ENCODE measurements at regions not wholly inside any gene's neighbourhood (a gene's known extent, or its start where the extent isn't known, plus 50 kb on each side); places are given as distances from the start of the nearest gene placed in this dataset.

DNA sequence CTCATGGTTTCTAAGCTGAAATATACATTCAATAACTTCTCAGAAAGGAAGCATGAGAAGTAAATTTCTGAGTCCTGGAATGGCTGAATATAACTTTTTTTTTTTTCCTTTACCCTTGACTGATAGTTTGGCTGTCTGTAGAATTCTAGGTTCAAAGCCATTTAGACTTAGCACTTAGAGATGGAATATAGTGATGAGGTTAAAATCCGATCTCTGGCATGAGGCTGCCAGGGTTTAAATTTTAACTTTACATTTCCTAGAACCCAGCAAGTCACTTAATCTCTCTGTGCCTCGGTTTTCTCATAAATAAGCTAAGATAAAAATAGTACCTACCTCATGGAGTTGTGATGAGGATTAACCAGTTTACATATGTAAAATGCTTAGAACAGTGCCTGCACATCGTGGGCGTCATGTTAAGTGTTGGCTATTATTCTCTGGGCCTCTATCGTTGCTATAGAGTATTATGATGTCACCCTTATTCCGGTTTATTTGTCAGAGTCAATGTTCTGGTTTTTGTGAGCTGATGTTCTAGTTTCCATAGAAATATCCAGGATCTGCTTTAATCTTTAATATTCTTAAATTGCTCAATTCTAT lies 199.8 kb upstream of the TLE3 start:
- no peaks in the 10 kb centered on the region for H3K36me3 ChIP-seq (ENCODE audit: control insufficient read depth, insufficient read depth, low read length)
- H3K4me2 ChIP-seq (ENCODE audit: extremely low read depth, insufficient read depth, low read length): no peak overlapping the region
- no peak overlapping the region for H3K9ac ChIP-seq (ENCODE audit: insufficient read depth, low read length)
- no peaks in the 10 kb centered on the region for H4K20me1 ChIP-seq (ENCODE audit: control insufficient read depth, extremely low read depth, insufficient read depth, low read length)
- no peaks in the 10 kb centered on the region for H3K9me3 ChIP-seq (ENCODE audit: control insufficient read depth, insufficient read depth, low read depth, low read length)
- no peaks in the 10 kb centered on the region for H3K4me1 ChIP-seq (ENCODE audit: control insufficient read depth, extremely low read depth, insufficient read depth, low read length)
- no peak overlapping the region for H3K27ac ChIP-seq (ENCODE audit: insufficient read depth, low read length)
- H3K4me3 ChIP-seq (replicated peaks in 1 of 4; ENCODE audit: control extremely low read depth in 1 of 4, insufficient read depth in 1 of 4, low read depth in 3 of 4, low read length in 4 of 4): no peak overlapping the region
- H2AFZ ChIP-seq (ENCODE audit: low read length): no peak overlapping the region
- no peak for DNase-seq (ENCODE audit: low read depth in 2 of 2)
- no peaks in the 10 kb centered on the region for H3K79me2 ChIP-seq (ENCODE audit: control insufficient read depth, insufficient read depth, low read length)
- TF ChIP-seq, protein P1, sequence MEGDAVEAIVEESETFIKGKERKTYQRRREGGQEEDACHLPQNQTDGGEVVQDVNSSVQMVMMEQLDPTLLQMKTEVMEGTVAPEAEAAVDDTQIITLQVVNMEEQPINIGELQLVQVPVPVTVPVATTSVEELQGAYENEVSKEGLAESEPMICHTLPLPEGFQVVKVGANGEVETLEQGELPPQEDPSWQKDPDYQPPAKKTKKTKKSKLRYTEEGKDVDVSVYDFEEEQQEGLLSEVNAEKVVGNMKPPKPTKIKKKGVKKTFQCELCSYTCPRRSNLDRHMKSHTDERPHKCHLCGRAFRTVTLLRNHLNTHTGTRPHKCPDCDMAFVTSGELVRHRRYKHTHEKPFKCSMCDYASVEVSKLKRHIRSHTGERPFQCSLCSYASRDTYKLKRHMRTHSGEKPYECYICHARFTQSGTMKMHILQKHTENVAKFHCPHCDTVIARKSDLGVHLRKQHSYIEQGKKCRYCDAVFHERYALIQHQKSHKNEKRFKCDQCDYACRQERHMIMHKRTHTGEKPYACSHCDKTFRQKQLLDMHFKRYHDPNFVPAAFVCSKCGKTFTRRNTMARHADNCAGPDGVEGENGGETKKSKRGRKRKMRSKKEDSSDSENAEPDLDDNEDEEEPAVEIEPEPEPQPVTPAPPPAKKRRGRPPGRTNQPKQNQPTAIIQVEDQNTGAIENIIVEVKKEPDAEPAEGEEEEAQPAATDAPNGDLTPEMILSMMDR (conservative IDR thresholded peaks at IDR 0.05 in 1 of 2, IDR thresholded peaks at IDR 0.05 in 1 of 2; ENCODE audit: low read depth in 1 of 2, low read length in 2 of 2): no peak
- TF ChIP-seq EZH2 (IDR thresholded peaks at IDR 0.05; ENCODE audit: low read length, missing control alignments): no peak
- no peaks in the 10 kb centered on the region for H3K27me3 ChIP-seq (ENCODE audit: control insufficient read depth, insufficient read depth, low read length)

DNA sequence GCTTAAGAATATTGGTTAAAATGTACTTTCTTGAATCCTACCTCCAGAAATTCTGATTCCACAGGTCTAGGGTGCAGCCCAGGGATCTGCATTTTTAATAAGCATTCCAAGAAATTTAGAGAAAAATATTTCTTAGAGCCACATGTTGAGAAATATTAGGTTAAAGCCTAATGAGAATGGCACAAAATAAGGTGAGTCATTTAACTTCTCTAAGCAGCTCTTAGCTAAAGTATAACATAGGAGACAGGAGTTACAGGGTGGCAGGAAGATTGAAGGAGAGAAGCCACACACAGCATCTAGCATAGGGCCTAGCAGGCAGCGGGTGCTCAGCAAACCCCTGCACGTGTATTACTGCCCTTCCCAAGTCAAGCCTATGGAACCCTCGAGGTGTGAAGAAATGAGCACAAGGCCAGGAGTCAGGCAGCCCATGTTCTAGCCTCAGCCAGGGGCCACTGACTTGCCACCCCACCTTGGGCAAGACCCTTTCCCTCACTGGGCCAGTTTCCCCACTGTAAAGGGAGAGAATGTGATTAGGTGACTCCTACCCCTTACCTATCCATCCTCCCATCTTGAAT lies 197.1 kb upstream of the TLE3 start:
- H3K36me3 ChIP-seq (ENCODE audit: control insufficient read depth, insufficient read depth, low read length): no peaks in the 10 kb centered on the region
- H3K4me2 ChIP-seq (ENCODE audit: extremely low read depth, insufficient read depth, low read length): no peak overlapping the region
- H3K9ac ChIP-seq (ENCODE audit: insufficient read depth, low read length): no peak overlapping the region
- H3K79me2 ChIP-seq (ENCODE audit: control insufficient read depth, insufficient read depth, low read length): no peaks in the 10 kb centered on the region
- H3K27ac ChIP-seq (ENCODE audit: insufficient read depth, low read length): no peak overlapping the region
- H3K4me1 ChIP-seq (ENCODE audit: control insufficient read depth, extremely low read depth, insufficient read depth, low read length): no peaks in the 10 kb centered on the region
- H4K20me1 ChIP-seq (ENCODE audit: control insufficient read depth, extremely low read depth, insufficient read depth, low read length): no peaks in the 10 kb centered on the region
- no peak overlapping the region for H2AFZ ChIP-seq (ENCODE audit: low read length)
- H3K4me3 ChIP-seq (replicated peaks in 1 of 4; ENCODE audit: control extremely low read depth in 1 of 4, insufficient read depth in 1 of 4, low read depth in 3 of 4, low read length in 4 of 4): no peak overlapping the region
- H3K27me3 ChIP-seq (ENCODE audit: control insufficient read depth, insufficient read depth, low read length): no peaks in the 10 kb centered on the region
- H3K9me3 ChIP-seq (ENCODE audit: control insufficient read depth, insufficient read depth, low read depth, low read length): no peaks in the 10 kb centered on the region
- no peak for DNase-seq (ENCODE audit: low read depth in 2 of 2)
- no peak for TF ChIP-seq EZH2 (IDR thresholded peaks at IDR 0.05; ENCODE audit: low read length, missing control alignments)
- TF ChIP-seq, protein P1 (conservative IDR thresholded peaks at IDR 0.05 in 1 of 2, IDR thresholded peaks at IDR 0.05 in 1 of 2; ENCODE audit: low read depth in 1 of 2, low read length in 2 of 2): no peak

DNA sequence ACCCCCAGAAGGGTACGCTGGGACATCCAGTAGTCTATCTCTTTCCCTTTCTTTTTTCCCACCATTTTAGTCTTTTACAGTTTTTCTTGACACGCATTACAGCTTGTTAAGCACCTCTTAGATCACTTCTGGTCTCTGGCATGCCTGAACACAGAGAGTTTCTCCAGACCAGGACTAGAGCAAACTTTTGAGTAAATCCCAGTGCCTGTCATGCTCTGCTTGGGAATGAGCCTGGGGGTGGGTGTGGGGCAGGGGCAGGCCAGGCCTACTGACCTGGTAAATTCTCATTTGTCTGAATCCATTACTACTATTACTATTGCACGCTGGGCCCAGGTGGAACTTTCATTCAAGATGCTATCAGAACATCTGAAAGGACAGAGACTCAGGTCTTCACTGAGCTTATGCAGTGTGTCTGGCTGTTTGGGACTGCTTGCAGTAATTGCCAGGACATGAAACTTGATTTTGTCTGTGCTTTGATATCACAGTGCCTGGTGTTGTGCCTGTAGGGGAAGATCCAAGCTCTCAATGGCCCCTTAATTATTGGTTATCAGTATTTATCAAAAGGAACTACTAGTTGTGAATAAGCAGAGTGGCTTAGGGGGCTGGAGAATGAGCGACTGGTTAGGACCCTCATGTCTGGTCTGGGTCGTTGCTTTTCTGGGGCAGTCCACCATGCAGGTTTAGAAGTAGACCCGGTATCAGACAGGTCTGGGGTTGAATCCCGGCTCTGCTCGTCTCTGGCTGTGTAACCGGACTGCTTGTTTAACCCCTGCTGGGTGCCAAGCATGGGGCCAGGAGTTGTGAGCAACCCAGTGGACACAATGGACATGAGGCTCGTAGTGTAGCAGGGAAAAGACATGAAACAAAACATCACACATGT lies 196.1 kb upstream of the TLE3 start:
- Histone ChIP-seq H3K4me2 (ENCODE audit: extremely low read depth, insufficient read depth, low read length) (no peak overlapping the region), H3K27ac (ENCODE audit: insufficient read depth, low read length) (no peak overlapping the region), H4K20me1 (ENCODE audit: control insufficient read depth, extremely low read depth, insufficient read depth, low read length) (no peaks in the 10 kb centered on the region), H3K4me3 (replicated peaks in 1 of 4; ENCODE audit: control extremely low read depth in 1 of 4, insufficient read depth in 1 of 4, low read depth in 3 of 4, low read length in 4 of 4) (no peak overlapping the region), H3K79me2 (ENCODE audit: control insufficient read depth, insufficient read depth, low read length) (no peaks in the 10 kb centered on the region), H3K9ac (ENCODE audit: insufficient read depth, low read length) (no peak overlapping the region), H3K36me3 (ENCODE audit: control insufficient read depth, insufficient read depth, low read length) (no peaks in the 10 kb centered on the region), H3K27me3 (ENCODE audit: control insufficient read depth, insufficient read depth, low read length) (no peaks in the 10 kb centered on the region), H3K4me1 (ENCODE audit: control insufficient read depth, extremely low read depth, insufficient read depth, low read length) (no peaks in the 10 kb centered on the region), H3K9me3 (ENCODE audit: control insufficient read depth, insufficient read depth, low read depth, low read length) (no peaks in the 10 kb centered on the region), H2AFZ (ENCODE audit: low read length) (no peak overlapping the region)
- no peak for DNase-seq (ENCODE audit: low read depth in 2 of 2)
- TF ChIP-seq, protein P1 (conservative IDR thresholded peaks at IDR 0.05 in 1 of 2, IDR thresholded peaks at IDR 0.05 in 1 of 2; ENCODE audit: low read depth in 1 of 2, low read length in 2 of 2): no peak
- no peak for TF ChIP-seq EZH2 (IDR thresholded peaks at IDR 0.05; ENCODE audit: low read length, missing control alignments)
